CD1c-positive myeloid dendritic cell (primary cell): ENCODE measurements at regions not wholly inside any gene's neighbourhood (a gene's known extent, or its start where the extent isn't known, plus 50 kb on each side); places are given as distances from the start of the nearest gene placed in this dataset.
A peak's percentile ranks its signal among the peaks of the same experiment; 100 is the strongest.
"Not testable (repeated sequence)": the region's sequence is repeated elsewhere in the genome, so short reads cannot be mapped to it uniquely, and the experiment has no call there.

Experiments
- DNase-seq: peaks from one replicate; pipeline ENCODE4 v3.0.0-alpha.2; 2016; ENCODE audit errors: extremely low spot score

- no peak for DNase-seq
Measured at GRCh38 chr3:152621006-152621868, 213.7 kb upstream of the P2RY1 start.

- no peak for DNase-seq
Measured at GRCh38 chr3:152621967-152622810, 212.7 kb upstream of the P2RY1 start.

- DNase-seq: no peak
Measured at GRCh38 chr3:152622811-152623167, 212.1 kb upstream of the P2RY1 start.

GRCh38 chr3:152623286-152623911, 211.5 kb upstream of the P2RY1 start:
- no peak for DNase-seq

- no peak for DNase-seq
Measured at GRCh38 chr3:152626226-152626625, 208.7 kb upstream of the P2RY1 start.

GRCh38 chr3:152628496-152628895, 206.4 kb upstream of the P2RY1 start:
- DNase-seq: no peak

GRCh38 chr3:152629363-152630122, 205.4 kb upstream of the P2RY1 start:
- no peak for DNase-seq

GRCh38 chr3:152635389-152635788, 199.5 kb upstream of the P2RY1 start:
- DNase-seq: no peak

GRCh38 chr3:152636651-152637050, 198.3 kb upstream of the P2RY1 start:
- DNase-seq: no peak

GRCh38 chr3:152638214-152638613, 196.7 kb upstream of the P2RY1 start:
- no peak for DNase-seq

GRCh38 chr3:152638707-152639450, 196.1 kb upstream of the P2RY1 start:
- no peak for DNase-seq

GRCh38 chr3:152641198-152641597, 193.7 kb upstream of the P2RY1 start:
- no peak for DNase-seq

- DNase-seq: no peak
Measured at GRCh38 chr3:152642658-152643057, 192.3 kb upstream of the P2RY1 start.

GRCh38 chr3:152644478-152644877, 190.5 kb upstream of the P2RY1 start:
- no peak for DNase-seq

- DNase-seq: no peak
Measured at GRCh38 chr3:152646004-152646403, 188.9 kb upstream of the P2RY1 start.

- DNase-seq: no peak
Measured at GRCh38 chr3:152650177-152650576, 184.8 kb upstream of the P2RY1 start.

GRCh38 chr3:152650923-152651322, 184.0 kb upstream of the P2RY1 start:
- DNase-seq: not testable (repeated sequence)

- peak; percentile 42 for DNase-seq
Measured at GRCh38 chr3:152656214-152656971, 178.5 kb upstream of the P2RY1 start.

GRCh38 chr3:152656972-152657355, 178.0 kb upstream of the P2RY1 start:
- no peak for DNase-seq
